Heart right ventricle (tissue), 16 donors: ENCODE measurements at regions not wholly inside any gene's neighbourhood (a gene's known extent, or its start where the extent isn't known, plus 50 kb on each side); places are given as distances from the start of the nearest gene placed in this dataset.

Source experiments
- ATAC-seq, 8 donors: fragments of 200-7000 bp; cut with Tn5 transposase; one replicate each; pipeline ENCODE4 v1.9.1; 2020; ENCODE audit warnings: mild to moderate bottlenecking in 8 of 8, moderate library complexity in 8 of 8, moderate number of reproducible peaks in 1 of 8
- DNase-seq, 2 donors: peaks; one replicate each; pipeline ENCODE4 v3.0.0-alpha.2; 2020
- H3K27ac ChIP-seq, 10 donors: fragments of 200-600 bp; sonication (generic) in 2 of 10; one replicate each; pipeline versions ENCODE4 v1.5.0 to v1.8.0; 2020 to 2022; ENCODE audit warnings: mild to moderate bottlenecking in 3 of 10
- H3K27me3 ChIP-seq, 7 donors: fragments of 200-600 bp; one replicate each; pipeline ENCODE4 v1.8.0; 2021 to 2022; ENCODE audit warnings: mild to moderate bottlenecking in 2 of 7
- H3K36me3 ChIP-seq, 9 donors: fragments of 200-600 bp; sonication (generic) in 1 of 9; one replicate each; pipeline versions ENCODE4 v1.5.0 to v1.8.0; 2020 to 2022; ENCODE audit warnings: mild to moderate bottlenecking in 2 of 9
- H3K4me1 ChIP-seq, 9 donors: fragments of 200-600 bp; sonication (generic) in 1 of 9; one replicate each; pipeline versions ENCODE4 v1.5.0 to v1.8.0; 2020 to 2022; ENCODE audit warnings: mild to moderate bottlenecking in 4 of 9
- H3K4me3 ChIP-seq, 10 donors: fragments of 200-600 bp; sonication (generic) in 2 of 10; one replicate each; pipeline versions ENCODE4 v1.5.0 to v1.8.0; 2020 to 2022; ENCODE audit warnings: mild to moderate bottlenecking in 7 of 10, moderate library complexity in 2 of 10
- H3K9me3 ChIP-seq, 11 donors: fragments of 200-600 bp in 10 of 11; sonication (generic) in 2 of 11; one replicate each; pipeline versions ENCODE4 v1.5.0 to v1.8.0; 2013 to 2022; ENCODE audit warnings: mild to moderate bottlenecking in 2 of 11, control low read depth in 1 of 11, moderate library complexity in 1 of 11
- WGBS, 2 donors: extraction: QIAGEN DNeasy Blood & Tissue Kit; methylation state at CpG; one replicate each; pipeline ENCODE4 v1.1.7; 2013; ENCODE audit warnings: inconsistent platforms in 1 of 2; 5-methylcytosine and 5-hydroxymethylcytosine counted together
- intact Hi-C, 10 donors: fragments of 100-400 bp; cut with DNase I; formaldehyde crosslinking; loops; one replicate each; pipeline versions ENCODE4 v1.11.1 to v1.14.2; 2022
- TF ChIP-seq, protein P1 (sequence below), 9 donors: fragments of 200-600 bp; sonication (generic) in 2 of 9; IDR thresholded peaks; one replicate each; pipeline versions ENCODE4 v1.5.0 to v1.8.0; 2021 to 2022; ENCODE audit warnings: antibody characterized with exemption in 9 of 9, mild to moderate bottlenecking in 5 of 9, moderate library complexity in 1 of 9
- donor health status: Arrhythmogenic right ventricular cardiomyopathy.
- donor health status: ischemic (EF 13 %, LVEDD 7.1; RV severe dilation, severe dysfunction).
- donor health status: healthy with polysubstance abuse.
- donor health status: DM: no; HTN: yes; CAD: no.
- donor health status: DM: no; HTN: no; CAD: no.
- donor health status: ischemic (EF 25% LVEDD 6.9; RV normal size, moderate dysfunction).
- donor health status: ischemic (EF 25% LVEDD 5.7; RV mildly dilated, moderate dysfunction).
- donor health status: healthy.
- donor health status: DM: yes; HTN: yes; CAD: no.
- donor health status: Ischemic cardiomyopathy.
- donor health status: ischemic (EF 35%, LVEDD 5.7; RV mildly dilated, moderate dysfunction).
- donor health status: nonischemic (EF 11% LVEDD 7.7; RV severe dilation, severe dysfunction).
- donor health status: DM: yes; HTN: yes; CAD: no.
- donor health status: PGD.
- donor health status: ischemic (EF 29% LVEDD 5.4; RV normal size, mild dysfunction).
- donor health status: nonischemic (EF 23%, LVEDD 6.1; RV moderate dilation, normal function).

DNA sequence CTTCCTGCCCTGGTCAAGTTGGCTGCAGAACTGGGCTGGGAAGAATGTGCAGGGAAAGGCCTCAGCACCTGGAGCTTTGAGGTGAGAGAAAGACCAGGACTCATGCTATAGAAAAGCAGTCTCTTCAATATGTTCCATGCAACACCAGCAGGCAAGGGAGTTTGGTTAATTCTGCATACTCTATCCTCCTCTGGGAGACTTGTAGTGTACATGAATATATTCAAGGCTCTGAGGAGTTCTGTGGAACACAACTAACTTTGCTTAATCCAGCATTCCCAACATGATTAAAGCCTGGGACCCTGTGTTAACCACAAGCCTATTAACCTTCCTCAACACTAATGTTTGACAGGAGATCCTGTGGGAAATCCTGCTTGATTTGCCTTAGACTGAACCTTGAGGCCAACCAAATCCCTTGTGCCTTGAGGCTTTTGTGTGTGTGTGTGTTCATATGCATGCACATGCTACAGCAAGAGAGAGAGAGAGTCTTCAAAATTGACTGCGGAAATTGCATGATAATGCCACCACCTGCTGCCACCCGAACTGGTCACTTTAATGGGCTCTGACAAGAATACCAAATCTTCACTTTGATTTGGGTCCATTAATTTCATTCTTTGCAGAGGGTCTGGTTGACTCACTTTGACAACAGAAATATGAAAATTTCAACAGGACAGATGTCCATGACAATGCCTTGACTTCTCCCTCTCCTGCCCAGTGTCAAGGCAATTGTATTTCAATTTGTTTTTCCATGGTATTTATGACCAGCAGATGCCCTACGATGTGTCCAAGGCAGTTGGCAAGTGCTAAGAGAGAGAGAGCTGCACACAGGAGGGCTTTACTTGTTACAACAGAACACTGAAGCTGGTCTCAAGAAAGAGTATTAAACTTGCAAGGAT lies 238.2 kb upstream of the ZBED5 start:
- intact Hi-C loops, result no loop called here
- DNase-seq (no peak), ATAC-seq (no peak)
- Histone ChIP-seq H3K9me3 (peaks cover 0 to 10% (median 0%) of the 10 kb centered on the region in 11 donors), H3K4me1 (no peaks in the 10 kb centered on the region), H3K4me3 (no peak overlapping the region), H3K27ac (no peak overlapping the region), H3K27me3 (peaks cover 0 to 5% (median 0%) of the 10 kb centered on the region in 7 donors), H3K36me3 (no peaks in the 10 kb centered on the region)
- TF ChIP-seq, protein P1, sequence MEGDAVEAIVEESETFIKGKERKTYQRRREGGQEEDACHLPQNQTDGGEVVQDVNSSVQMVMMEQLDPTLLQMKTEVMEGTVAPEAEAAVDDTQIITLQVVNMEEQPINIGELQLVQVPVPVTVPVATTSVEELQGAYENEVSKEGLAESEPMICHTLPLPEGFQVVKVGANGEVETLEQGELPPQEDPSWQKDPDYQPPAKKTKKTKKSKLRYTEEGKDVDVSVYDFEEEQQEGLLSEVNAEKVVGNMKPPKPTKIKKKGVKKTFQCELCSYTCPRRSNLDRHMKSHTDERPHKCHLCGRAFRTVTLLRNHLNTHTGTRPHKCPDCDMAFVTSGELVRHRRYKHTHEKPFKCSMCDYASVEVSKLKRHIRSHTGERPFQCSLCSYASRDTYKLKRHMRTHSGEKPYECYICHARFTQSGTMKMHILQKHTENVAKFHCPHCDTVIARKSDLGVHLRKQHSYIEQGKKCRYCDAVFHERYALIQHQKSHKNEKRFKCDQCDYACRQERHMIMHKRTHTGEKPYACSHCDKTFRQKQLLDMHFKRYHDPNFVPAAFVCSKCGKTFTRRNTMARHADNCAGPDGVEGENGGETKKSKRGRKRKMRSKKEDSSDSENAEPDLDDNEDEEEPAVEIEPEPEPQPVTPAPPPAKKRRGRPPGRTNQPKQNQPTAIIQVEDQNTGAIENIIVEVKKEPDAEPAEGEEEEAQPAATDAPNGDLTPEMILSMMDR (IDR thresholded peaks at IDR 0.05), result no peak
- 83 to 93% methylated on average over 3 of the region's 3 CpGs for WGBS, 2 donors

DNA sequence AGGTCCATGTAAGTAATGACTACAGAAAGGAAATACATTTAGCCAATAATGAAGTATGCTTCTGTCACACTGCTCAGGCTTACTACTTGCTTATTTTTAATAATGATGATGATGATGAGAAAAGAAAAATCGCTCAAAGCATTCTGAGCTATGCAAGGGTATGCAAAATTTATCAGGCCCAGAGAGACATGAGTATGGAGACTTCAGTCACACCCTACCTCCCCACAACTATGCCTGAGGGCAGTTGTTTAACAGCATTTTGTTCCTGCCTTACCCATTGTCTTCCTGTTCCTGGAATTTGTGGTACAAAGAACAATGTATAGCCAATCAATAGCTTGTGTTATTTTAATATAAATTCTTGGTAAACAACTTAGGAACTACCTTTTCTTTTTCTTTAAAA lies 232.6 kb upstream of the ZBED5 start:
- H3K27me3 ChIP-seq, result no peaks in the 10 kb centered on the region
- DNase-seq, result no peak
- 87 to 93% methylated on average over 1 of the region's 1 CpG for WGBS, 2 donors
- TF ChIP-seq, protein P1 (IDR thresholded peaks at IDR 0.05), result no peak
- H3K4me1 ChIP-seq, result no peaks in the 10 kb centered on the region
- no peak overlapping the region for H3K4me3 ChIP-seq
- ATAC-seq, result no peak
- H3K36me3 ChIP-seq, result no peaks in the 10 kb centered on the region
- intact Hi-C loops, result no loop called here
- no peak overlapping the region for H3K27ac ChIP-seq
- peaks cover 0 to 15% (median 0%) of the 10 kb centered on the region in 11 donors for H3K9me3 ChIP-seq

DNA sequence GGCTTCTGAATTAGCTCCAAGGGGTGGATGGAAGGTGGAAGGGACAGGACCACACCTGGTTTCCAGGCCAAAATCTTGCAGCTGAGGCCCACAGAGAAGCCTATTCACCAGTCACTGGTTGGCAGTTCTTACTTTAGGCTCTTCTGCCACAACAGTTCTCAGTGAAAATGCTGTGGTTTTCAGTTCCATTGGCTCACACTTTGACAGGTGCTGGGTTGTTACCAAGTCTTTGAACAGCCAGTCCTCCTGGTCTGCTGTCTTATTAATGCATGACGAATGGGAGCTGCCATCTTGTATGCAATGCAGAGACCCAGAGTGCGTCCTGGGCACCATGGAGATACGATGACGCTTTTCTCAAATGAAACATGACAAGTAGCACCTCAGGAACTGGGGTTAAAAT lies 232.0 kb upstream of the ZBED5 start:
- ATAC-seq, result no peak
- 92 to 94% methylated on average over 4 of the region's 4 CpGs for WGBS, 2 donors
- intact Hi-C loops, result no loop called here
- TF ChIP-seq, protein P1 (IDR thresholded peaks at IDR 0.05), result no peak
- Histone ChIP-seq H3K27me3 (no peaks in the 10 kb centered on the region), H3K9me3 (peaks cover 0 to 15% (median 0%) of the 10 kb centered on the region in 11 donors), H3K4me1 (no peaks in the 10 kb centered on the region), H3K36me3 (no peaks in the 10 kb centered on the region), H3K27ac (no peak overlapping the region), H3K4me3 (no peak overlapping the region)
- DNase-seq, result no peak

DNA sequence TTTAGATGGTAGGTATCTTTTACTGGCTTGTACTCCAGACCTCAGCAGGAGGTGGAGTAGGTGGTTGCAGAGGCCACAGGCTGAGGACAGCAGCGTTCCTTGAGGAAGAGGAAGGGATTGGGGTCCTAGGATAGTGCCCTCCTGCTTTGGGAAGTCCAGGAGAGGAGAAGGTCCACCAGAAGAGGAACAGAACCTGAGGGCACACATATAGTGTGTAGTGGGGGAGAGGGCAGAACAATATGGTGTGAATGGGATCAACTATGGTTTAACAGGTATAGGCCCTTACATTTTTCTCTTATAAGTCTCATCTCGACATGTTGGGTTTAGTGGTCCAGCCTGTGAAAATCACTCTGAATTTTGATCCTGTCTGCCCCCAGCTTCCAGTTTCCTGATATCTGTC lies 229.1 kb upstream of the ZBED5 start:
- Histone ChIP-seq H3K4me1 (no peaks in the 10 kb centered on the region), H3K4me3 (no peak overlapping the region), H3K27me3 (no peaks in the 10 kb centered on the region), H3K27ac (no peak overlapping the region), H3K36me3 (no peaks in the 10 kb centered on the region), H3K9me3 (peaks cover 0 to 15% (median 0%) of the 10 kb centered on the region in 11 donors)
- TF ChIP-seq, protein P1 (IDR thresholded peaks at IDR 0.05), result no peak
- DNase-seq, result no peak
- intact Hi-C loops, result no loop called here
- ATAC-seq, result no peak
- 93 to 98% methylated on average over 2 of the region's 2 CpGs for WGBS, 2 donors
